GM21737 (cell line): ENCODE measurements at regions not wholly inside any gene's neighbourhood (a gene's known extent, or its start where the extent isn't known, plus 50 kb on each side); places are given as distances from the start of the nearest gene placed in this dataset.

Experiments used
- ATAC-seq: cut with Tn5 transposase; IDR thresholded peaks from one replicate; pipeline ENCODE4 v1.9.1; 2021; ENCODE audit warnings: mild to moderate bottlenecking, moderate library complexity; ENCODE audit not compliant: unreplicated experiment

DNA sequence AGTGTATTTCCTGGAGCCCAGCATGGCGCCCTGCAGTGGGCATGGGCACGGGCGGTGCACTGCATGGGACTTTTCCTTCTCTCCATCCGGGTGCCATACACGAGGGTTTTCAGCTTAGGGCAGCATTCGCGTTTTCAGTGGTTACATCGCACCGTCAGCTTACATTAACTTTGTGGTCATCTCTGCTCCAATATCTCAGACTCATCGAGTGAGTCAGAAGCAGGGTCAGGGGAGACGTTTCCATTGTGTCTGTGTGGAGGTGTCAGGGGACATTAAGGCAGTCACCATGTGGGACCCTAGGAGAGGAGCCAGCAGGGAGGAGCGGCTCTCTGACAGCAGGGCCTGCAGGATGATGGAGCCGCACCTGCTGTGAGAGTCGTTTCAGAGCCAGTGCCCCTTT, 541.0 kb downstream of the FGF9 start:
- no peak for ATAC-seq

DNA sequence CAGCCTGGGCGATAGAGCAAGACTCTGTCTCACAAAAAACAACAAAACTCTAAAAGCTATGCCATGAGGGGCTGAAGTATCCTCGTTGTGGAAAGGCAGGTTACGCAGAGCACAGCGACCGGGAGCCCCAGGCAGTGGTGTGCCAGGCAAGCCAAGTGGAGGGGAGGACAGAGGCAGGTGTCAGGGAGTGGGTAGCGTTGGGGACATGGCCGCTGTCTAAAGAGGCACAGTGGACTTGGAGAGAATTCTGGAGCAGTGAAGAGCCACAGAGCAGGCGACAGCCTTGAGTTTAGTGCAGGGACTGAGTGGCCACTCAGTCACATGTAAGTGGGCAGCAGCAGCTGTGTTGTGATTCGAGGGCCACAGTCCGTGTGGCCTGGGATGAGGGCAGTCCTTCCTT, 541.7 kb downstream of the FGF9 start:
- no peak for ATAC-seq

DNA sequence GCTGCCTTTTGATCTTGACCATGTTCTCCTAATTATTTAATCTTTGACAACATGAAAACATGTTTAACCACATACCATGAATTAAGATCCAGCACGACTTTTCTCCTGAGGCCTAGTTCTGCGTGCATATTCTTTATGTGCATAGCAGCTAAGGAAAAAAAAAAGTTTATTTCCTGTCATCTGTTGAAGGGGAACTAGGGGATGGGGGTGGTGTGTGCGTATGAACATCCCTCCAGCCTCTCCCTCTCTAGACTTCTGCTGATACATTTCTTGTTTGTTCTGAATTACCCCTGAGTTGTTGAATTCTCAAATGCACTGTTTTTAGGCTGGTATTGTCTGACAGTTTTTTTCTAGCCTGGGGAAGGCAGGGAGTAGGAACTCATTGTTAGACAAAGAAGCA, 543.3 kb downstream of the FGF9 start:
- no peak for ATAC-seq

DNA sequence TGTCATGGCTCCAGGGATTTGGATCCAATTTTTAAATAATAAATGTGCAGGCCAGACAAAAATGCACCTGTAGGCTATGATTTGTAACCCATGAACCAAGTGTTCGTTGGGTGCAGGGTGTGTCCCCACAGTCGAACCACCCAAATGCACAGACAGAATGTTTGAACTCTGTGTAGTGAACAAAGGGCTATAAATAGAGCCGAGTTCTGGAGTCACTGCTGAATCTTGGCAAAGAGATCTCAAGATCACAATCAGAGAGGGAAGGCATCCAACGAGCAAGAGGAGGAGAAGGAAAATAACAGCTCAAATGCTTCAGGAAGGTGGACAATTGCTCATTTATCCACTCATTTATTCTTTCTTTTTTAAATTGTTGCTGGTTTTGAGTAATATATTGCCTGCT, 547.9 kb downstream of the FGF9 start:
- no peak for ATAC-seq

DNA sequence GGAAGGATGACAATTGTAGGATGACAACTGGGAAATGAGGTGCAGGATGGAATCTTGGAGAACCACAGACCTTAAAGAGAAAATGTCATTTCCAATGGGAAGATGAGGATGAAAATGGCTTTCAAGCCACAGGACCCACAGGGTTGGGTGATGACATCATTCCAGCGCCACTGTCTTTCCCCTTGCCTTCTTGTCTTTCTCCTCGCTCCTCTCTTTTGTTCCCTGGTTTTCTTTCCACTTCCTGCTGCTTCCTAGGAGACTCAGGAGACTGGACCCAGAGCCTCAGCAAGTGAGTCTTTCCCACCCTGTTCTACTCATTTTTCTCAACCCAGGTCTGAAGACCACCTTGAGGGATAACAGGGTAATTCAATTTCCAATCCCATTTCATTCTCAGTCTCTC, 548.8 kb downstream of the FGF9 start:
- ATAC-seq: no peak

DNA sequence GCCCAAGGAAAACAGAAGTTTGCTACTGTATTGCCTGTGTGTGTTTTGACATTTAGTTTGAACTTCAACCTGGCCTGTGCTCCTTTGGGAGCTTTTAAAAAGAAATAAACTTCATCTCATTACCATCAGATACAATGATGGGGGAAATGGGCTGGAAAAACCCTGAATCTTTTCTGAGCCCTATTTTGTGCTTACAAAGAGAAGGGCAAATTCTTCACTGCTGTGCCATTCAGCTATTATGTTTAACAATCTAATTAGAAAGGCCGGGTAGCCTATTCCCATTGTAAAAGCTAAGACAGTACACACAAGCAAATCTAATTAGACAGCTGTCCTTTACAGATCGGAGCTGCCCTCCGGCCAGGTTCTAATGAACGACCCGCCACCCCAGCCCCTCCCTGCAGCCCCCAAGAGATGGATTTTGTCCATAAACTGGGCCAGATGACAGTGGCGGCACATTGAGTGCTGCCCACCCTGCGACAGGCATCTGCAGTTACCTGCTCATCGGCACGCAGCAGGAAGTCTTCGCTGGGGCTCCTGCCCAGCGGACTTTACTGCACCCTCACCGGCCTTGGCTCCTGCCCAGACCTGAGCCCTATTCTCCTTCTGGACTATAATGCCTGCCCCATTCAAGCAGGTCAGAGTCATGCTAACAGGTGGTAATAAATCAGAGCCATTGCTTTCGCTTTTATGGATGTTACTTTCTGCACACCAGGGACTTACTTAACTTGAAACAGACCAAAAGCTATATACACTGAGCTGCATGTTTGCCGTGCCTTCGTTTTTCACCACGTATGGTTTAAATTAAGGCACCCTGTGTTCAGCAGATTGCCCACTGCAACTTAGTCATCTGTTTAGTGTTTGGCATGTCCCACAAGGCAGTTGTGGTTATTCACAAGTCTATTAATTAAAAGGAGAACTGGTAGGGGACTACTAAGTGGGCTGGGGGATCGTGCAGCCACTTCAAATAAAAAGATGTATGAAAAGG, 549.6 kb downstream of the FGF9 start:
- no peak for ATAC-seq

DNA sequence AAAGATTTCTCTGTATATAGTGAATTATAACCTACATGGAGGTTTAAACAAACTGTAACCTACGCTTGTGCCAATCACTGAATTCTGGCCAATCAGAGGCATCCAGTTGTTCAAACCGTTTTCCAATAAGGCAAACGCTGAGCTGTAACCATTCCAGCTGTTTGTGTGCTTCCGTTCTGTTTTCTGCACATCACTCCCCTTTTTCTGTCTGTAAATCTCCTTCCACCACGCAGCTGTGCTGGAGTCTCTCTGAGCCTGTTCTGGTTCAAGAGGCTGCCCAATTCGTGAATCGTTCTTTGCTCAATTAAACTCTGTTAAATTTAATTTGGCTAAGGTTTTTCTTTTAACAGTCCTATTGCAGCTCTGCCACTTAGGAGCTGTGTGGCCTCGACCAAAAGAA, 552.5 kb downstream of the FGF9 start:
- ATAC-seq: no peak

DNA sequence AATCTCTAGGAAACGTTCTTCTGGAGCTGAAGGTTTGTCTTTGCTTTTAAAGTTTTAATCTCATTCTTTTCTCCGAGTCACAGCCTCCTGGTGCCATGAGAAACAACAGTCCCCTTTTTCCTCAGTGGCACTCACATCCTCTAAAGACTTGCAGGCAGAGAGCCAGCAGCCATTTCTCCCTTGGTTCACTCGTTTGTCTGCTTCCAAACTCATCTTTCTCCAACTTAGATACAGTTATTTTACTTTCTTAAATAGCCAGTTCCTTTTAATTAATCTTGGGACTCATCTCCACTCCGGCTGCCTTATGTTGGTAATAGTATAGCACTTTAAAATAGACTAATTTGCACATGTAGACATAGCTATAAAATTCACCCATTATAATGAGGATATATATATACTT, 555.2 kb downstream of the FGF9 start:
- no peak for ATAC-seq

DNA sequence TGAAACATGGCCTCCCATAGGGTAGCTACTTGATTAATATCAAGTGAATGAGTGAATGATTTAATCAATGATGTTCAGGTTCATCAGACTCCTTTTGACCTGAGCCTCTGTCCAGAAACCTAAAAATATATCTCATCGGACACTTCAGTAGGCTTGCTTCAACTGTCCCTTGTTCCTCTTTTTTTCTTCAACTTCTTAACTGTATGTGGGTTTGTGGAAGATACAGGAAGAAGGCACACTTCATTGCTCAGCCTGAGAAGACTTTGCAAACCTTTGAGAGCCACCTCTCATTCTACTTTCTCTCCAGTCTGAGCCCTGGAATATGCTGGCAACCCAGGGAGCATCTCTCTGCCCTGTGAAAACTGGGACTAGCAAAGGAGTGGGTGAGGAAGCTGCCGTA, 557.0 kb downstream of the FGF9 start:
- no peak for ATAC-seq

DNA sequence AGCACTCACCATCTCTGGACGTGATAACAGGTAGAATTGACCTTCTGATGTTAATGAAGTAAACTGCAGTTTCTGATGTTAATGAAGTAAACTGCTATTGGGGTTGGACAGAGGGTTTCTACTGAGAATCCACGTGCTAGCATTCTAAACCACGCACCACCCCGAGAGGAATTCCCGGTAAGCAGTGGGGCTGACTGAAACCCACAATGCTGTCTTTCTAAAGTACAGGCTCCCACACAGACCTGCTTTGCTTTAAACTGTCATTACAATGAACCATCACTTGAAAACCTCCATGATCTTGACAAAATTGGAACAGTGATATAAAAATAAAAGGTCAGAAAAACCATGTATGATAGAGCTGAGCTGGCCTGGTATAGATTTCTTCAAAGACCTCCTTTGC, 559.0 kb downstream of the FGF9 start:
- ATAC-seq: no peak

DNA sequence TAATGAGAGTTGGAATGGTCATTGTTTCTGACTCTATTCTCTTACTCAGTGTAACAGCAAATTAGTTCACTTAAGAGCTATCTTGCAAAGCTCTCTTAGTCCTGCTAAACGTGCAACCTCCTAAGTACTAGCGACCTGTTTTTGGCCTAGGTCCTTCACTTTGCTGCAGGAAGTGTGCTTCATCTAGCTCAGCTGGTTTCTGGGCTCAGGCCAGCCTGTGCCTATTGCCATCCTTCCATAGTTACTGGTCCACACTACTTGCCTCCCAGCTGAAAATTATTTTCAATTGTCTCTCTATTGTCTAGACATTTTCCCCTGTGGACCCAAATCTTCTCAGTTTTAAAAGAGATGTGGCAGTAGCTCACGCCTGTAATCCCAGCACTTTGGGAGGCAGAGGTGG, 561.3 kb downstream of the FGF9 start:
- no peak for ATAC-seq

DNA sequence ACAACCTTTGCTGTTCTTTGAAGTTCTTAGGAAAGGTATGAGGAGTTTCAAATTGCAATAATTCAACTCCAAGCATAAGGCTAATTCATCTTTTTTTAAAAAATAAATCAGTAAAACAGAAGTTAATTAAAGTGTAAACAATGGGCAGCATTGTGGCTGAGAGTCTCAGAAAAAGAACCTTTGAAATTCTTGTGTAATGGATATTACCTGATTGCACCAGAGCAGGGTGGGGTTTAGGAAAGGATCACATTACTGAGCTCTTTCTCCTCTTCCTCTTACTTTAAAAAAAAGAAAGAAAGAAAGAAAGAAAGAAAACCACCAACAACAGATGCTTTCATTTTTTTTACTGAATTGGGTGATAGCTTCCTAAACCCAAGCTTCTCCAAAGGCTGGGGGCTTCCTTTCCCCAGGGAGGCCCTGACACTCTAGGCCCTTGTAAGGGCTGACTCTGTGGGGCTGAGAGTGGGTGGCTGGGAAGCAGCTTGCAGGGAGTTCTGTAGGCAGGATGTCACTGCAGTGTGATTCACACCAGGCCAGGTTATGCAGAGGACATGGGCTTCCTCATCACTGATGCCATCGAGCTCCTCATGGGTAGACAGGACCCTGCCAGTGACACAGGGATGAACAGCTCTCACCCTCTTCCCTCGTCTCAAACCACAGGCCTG, 564.5 kb downstream of the FGF9 start:
- no peak for ATAC-seq

DNA sequence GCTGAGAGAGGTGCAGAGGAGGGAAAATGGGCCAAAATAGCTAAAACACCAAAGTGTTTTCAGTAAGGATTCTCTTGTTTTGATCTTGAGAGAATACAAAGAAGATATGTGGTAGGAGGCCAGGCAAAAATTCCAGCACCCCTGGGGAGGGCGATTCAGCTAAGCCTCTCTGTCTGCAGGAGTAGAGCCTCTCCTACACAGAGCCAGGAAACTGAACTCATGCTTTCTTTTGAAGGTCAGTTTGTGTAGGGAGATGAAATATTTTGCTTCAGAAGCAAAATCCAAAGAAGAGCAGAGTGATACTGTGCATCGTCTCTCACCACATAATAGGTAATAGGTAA, 565.0 kb downstream of the FGF9 start:
- no peak for ATAC-seq

DNA sequence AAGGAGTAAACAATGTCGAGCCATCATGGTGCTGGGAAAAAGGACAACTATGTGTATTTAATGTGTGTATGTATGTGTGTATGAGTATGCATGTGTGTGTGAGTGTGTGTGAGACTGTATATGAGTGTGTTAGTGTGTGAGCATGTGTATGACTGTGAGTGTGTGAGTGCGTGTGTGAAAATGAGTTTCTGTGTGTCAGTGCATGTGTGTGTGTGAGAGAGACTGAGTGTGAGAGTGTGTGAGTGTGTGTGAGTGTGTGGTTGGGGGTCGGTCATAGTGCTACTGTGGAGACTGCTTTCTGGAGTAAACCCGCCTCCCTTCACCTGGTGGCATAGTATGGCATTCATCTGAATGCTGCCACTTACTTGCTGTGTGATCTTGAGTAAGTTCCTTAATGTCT, 567.4 kb downstream of the FGF9 start:
- ATAC-seq: no peak

DNA sequence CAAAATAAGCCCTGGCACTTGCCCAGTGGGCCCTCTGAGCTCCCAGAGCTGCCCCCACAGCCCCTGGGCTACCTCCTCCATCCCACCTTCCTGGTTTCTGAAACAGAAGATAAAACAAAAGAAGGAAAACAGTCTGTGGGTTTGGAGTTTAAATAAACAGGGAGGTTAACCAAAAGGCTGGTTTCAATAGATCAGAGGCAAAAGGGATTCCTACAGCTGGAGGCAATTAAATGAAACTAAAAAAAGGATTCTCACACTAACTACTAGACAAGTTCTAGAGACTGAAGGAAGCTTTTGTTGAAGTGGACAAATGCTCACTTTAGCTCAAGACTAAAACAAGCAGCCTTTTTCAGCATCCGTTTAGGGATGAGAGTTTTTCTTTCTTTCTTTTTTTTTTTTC, 569.8 kb downstream of the FGF9 start:
- no peak for ATAC-seq

DNA sequence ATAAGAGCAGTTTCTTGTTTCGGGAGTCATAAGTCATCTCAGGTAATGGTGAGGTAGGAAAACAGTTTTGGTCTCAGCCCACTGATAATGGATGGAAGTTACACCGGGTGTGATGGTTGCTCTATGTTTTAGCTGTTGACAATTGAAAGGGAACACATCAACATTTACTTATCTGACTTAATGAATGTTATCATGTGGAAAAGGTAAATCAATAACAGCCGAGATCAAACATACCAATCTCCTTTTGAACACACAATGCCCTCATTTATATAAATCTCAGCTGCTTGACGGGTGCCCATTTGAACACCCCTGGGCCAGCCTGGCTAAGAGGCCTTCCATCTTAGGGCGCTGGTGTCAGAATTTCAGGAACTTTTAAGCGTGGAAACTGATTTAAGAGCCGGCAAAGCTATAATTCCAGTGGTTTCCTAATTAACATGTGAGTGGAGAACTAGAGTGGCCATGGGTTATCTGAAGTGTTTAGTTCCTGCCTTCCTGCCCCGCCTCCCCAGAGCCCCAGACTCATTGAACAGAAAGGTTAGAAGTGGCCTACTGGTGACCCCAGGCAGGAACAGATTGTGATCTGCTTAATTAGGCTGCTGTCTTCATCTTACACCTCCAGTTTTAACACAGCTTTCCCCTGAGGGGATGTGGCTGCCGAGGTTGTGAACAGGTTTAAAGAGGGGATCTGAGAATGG, 572.7 kb downstream of the FGF9 start:
- no peak for ATAC-seq

DNA sequence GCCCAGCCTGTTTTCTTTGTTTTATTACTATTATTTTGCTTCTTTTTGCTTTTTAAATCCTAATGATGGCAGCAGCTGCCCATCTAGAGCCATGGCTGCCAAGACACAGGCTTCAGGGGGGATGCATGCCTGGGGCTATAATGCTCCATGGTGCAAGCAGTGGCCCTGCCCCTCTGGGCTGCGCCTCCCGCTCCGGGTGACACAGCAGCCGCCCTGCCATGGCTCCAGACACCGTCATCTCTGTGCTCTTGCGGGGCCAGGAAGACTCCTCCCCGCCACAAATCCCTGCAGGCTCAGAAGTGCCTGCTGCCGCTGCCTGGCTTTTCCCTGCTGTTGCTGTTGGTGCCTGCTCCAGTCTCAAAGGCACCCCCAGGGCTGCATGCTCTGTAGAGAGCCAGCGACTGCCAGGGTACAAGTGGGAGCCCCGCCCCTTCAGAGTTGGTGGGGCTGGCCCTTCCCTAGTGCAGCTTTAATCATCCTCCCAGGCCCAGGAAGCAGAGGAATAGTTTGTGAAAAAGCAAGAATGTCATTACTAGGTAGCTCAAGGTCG, 581.5 kb downstream of the FGF9 start:
- ATAC-seq: no peak

DNA sequence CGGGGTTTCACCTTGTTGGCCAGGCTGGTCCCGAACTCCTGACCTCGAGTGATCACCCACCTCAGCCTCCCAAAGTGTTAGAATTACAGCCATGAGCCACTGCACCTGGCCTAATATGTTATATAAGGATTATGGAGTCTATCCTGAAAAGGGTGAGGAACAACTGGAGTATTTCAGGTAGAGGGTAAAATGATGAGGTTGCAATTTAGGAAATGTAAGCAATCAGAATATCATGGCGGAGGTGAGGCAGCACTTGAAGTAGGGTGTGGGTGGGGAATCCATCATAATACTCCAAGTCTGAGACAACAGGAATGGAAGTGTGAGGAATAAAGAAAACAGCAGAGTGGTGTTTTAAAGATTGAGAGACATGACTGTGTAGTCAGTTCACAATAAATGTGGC, 582.2 kb downstream of the FGF9 start:
- no peak for ATAC-seq

DNA sequence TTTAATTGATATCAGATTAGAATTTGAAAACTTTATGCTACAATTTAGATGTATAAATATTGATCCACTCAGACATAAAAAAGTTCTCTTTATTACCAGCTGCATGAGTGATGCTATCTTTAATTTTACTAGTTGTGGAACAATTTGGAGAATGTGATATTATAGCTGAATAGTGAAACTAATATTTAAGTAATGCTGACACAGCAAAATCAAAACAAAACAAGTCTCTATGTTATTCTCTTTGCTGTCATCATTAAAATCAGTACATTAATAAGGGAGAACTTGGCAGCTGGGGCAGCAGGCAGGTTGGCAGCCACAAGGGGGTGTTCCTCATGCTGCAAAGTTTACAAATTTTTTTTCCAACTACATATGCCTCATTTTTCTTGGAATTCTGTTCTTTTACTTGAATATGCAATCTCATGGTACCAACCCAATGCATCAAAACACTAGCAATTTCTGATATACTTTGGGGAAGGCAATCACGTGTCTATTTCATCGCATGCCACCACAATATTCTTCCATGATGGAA, 585.3 kb downstream of the FGF9 start:
- ATAC-seq: no peak

DNA sequence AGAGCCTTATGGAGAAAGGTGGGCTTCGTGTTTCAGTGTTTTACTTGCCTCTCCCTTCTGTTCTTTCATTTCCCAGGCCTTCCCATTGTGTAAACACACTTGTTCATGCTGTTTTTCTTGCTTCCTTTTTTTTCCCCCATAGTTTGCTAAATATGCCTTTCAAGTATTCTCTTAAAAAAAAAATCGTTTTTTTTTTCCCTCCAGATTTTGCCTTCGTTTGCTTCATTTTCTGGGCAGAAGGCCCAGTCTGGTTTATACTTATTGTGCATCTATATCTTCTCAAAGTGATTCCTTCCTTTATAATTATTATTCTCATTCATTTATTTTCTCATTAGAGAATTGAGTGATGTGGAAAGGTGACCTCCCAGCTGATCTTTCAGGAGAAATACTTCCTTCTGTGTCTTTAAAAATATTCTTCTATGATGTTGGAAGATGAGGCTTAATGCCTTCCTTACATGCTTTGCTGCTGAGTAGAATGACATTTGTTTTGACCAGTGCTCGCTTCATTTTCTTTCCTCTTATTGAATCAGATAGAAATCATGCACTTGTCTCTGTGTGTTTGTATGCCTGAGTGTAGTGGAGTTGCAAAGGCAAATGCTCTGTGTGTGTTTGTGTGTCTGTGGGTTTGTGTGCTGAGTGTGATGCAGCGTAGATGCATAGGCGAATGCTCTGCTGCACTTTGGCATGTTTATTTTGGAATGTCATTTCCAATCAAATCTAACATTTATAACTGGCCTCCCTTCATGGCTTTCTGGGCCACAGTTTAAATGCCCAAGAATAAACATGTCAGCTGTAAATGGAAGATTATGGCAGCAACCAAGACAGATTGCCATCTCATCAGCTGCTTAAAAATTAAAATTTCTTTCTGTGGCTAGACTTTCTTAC, 591.4 kb downstream of the FGF9 start:
- ATAC-seq: no peak
